Ureter (tissue), 1 donor: ENCODE measurements at regions not wholly inside any gene's neighbourhood (a gene's known extent, or its start where the extent isn't known, plus 50 kb on each side); places are given as distances from the start of the nearest gene placed in this dataset.

Source experiments
- DNase-seq: peaks from one replicate; pipeline ENCODE4 v3.0.0-alpha.2; 2020; ENCODE audit warnings: low spot score
- donor health status: DM: yes; HTN: yes; CAD: no.

GRCh38 chr18:77984833-77985232 is 735.2 kb downstream of the GALR1 start:
- DNase-seq: no peak

DNA sequence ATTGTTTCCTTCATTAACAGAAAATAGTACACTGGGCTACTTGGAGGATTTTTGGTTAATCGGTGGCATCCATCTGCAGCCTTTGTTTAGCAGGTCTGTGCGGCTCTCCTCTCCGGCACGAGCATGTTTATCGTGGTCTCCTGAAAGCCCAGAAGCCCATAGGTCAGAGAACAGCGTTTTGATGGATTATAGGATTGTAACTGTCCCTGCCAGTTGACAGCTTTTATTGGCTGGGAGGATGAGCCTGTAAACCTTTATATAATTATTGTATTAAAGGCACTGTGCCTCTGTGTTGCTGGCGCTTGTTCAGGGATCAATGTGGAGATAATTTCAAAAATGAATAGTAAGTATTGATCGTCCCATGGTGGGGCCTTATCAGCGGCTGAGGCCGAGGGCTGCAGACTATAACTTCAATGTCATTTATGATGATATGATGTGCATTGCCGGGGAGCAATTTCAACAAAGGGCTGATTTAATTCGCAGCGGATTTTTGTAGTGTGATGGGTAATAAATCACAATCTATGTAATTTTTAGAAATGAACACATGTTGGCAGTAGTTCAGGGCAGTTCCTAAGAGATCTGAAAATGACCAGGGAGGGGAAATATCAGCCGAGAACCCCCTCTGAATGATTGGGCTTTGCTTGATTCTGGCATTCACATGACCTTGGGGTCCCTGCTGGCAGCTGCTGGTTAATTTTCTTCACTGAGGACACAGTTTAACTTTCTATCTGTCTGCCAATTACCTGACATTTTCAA is 736.1 kb downstream of the GALR1 start:
- no peak for DNase-seq

- no peak for DNase-seq
Measured at GRCh38 chr18:77990131-77990530, 740.5 kb downstream of the GALR1 start.

GRCh38 chr18:77990901-77991300 is 741.3 kb downstream of the GALR1 start:
- DNase-seq: no peak

GRCh38 chr18:77992057-77992456 is 742.4 kb downstream of the GALR1 start:
- DNase-seq: no peak

DNA sequence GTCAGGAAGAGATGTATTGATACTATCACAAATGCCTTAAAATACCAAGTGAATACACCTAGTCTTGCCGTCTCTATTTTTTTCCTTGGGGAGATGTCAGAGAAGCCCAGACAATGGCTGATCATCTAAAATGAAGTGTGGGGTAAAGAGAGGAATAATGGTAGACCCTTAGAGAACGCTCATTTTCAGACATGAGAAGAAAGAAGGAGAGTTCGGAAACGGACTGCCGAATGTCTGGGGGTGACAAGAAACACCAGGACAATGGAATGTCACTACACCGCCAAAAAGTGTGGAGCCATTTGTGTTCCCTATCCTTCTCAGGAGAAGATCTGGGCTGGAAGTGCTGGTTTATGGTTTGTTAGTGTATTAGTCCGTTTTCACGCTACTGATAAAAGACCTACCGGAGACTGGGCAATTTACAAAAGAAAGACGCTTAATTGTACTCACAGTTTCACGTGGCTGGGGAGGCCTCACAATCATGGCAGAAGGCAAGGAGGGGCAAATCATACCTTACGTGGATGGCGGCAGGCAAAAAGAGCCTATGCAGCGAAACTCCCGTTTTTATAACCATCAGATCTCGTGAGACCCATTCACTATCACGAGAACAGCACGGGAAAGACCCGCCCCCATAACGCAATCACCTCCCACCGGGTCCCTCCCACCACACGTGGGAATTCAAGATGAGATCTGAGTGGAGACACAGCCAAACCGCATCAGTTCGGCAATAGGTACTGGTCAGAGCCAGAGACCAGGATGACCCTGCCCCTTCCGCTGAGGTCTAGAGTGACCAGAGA is 743.7 kb downstream of the GALR1 start:
- DNase-seq: no peak

- no peak for DNase-seq
Measured at GRCh38 chr18:77995593-77995992, 745.9 kb downstream of the GALR1 start.

DNA sequence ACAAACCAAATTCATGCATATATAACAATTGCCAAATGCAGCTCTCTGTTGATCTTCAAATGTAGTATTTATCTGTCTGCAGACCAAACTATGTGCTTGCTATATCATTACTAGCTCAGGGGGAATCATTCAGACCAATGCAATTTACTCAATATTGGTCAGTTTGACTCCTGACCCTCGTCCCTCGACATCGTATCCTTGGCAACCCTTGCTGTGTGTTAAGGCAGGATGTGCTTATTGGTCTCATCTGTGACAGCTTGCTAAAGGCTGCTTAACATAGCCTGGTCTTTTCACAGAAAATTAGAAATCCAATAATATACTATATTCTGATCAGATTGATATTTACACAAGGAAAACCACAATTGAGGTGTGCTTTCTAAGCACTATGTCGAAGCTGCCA is 747.1 kb downstream of the GALR1 start:
- no peak for DNase-seq

GRCh38 chr18:78001811-78002210 is 752.2 kb downstream of the GALR1 start:
- no peak for DNase-seq

DNA sequence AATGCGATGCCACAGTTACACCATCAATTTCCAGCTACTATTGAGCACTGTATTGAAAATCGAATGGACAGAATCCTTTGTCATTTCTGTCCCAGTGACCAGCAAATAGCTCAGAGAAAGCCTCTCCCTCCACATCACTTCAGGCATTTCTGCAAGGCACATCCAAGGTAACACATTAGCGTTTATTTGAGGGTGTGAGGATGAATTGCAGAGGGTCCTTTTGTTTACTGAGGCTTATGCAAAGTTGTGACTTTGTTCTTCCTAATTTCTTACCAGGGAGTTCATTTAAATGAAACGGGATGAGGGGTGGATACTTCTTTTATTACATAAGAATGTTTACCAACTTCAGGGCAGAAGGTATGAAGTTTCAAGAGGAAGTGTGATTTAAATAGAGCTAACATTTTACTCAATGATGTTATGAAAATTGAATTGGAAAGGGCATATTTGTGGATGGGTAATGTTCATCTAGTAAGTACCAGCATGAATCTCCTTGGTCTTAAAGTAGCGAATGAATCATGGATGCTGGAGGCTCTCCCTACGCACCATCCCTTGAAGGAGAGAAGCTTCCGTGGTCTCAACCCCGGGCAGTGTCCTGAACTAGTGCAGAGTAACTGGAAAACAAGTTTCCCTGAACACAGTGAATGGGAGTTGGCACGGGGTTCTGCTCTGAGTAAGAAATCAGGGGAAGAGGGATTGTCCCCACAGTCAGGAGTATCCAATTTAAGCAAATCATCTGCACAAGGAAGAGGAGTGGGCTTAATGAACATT is 756.5 kb downstream of the GALR1 start:
- DNase-seq: no peak

GRCh38 chr18:78006774-78007260 is 757.2 kb downstream of the GALR1 start:
- DNase-seq: no peak

- no peak for DNase-seq
Measured at GRCh38 chr18:78010363-78010762, 760.7 kb downstream of the GALR1 start.

- DNase-seq: no peak
Measured at GRCh38 chr18:78017869-78018268, 768.2 kb downstream of the GALR1 start.

DNA sequence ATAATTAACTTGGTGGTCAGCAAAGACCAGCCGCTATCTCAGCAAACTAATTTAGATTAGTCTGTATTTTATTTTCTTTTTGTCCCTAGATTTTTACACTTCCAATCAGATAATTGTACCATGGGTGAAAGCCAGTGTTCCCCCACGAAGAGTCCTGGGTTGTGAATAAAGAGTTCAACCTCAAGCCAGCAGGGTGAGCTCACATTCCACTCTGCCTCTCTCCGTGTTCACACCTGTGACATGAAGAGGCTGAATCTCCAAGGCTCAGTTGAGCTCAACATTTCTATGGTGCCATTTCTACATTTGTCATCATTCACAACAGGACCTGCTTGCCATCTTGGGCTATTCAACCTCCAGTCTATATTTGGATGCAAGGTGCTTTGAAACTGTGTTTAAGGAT is 771.5 kb downstream of the GALR1 start:
- DNase-seq: no peak

DNA sequence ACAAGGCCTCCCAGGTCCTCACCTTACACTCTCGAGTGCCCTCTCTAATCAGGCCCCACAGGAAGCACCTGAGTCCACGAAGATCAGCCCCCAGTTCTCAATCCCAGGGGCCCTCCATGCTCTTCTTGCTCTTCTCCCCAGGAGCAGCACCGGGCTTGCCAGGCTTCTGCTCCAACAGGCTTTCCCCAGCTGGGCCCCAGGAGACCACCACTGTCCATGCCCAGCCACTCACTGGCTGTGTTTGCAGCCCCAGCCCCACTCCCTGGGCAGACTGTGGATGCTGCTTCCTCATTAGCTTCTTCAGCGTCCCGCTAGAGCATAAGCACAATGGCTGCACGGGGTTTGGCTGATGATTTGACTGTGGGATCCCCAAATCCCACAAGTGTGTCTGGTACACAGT is 781.9 kb downstream of the GALR1 start:
- DNase-seq: no peak

GRCh38 chr18:78031991-78032390 is 782.3 kb downstream of the GALR1 start:
- no peak for DNase-seq

- DNase-seq: no peak
Measured at GRCh38 chr18:78032574-78032973, 782.9 kb downstream of the GALR1 start.

DNA sequence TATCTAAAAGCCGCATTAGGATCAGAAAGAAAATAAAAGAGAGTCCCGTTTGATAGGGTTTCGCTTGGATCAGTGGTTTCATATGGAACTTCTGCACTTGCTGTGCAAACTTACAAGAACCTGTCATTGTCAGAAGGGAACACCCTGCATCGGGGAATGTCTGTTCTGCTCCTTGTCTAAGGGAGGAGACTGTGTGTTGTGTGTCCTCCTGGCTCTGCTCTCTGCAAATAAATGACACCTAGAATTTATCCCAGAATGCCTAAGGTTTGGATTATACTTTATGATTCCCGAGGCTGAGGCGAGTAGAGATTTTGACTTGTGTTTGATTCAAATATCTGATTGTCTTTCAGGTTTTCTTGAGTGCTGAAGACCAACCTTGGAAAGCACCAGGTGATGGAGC is 785.1 kb downstream of the GALR1 start:
- DNase-seq: no peak

- no peak for DNase-seq
Measured at GRCh38 chr18:78041218-78041617, 791.6 kb downstream of the GALR1 start.

DNA sequence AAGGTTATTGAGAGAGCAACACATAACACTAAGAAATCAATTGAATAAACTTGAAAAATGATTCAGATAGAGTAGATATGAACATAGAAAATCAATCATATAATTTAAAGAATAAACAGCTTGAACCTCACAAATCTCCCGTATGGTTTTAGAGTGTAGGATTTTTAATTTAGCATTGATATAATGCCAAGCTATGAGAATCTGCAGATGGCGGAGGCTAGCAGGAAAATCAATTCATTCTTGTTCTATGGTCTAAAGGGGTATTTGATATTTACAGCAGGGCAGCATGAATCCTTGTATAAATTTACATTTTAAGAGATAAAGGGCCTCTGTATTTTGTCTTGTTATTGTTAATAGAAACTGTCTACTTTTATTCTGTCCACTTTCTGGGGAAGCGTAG is 797.0 kb downstream of the GALR1 start:
- no peak for DNase-seq

DNA sequence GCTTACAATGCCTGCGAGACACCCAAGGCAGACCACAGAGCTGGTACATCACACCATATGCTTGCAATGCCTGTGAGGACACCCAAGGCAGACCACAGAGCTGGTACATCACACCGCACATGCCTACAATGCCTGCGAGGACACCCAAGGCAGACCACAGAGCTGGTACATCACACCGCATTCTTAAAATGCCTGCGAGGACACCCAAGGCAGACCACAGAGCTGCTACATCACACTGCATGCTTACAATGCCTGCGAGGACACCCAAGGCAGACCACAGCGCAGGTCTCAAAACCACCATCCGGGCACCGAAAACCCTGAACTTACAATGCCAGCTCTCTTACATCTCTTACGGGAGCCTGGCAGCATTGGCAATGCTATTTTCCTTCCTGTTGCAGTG is 799.6 kb downstream of the GALR1 start:
- DNase-seq: no peak

DNA sequence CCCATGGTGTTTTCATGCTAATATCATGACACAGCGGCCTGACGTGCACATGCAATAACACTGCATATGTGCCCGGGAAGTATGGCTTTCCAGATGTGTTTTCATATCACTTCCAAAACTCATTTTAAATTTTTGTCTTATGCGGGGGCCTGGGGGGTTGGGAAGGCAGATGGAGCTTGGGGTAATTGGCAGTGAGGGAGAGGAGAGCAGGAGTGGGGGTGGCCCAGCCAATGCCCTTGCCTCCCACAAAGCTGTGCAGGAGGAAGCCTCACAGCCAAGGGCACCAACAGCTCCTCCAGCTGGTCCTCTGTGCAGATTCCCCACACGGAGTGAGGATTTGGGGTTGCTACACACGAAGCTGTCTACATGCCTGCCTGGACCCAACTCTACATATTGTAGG is 805.2 kb downstream of the GALR1 start:
- no peak for DNase-seq
